ENCODE measurements at regions not wholly inside any gene's neighbourhood (a gene's known extent, or its start where the extent isn't known, plus 50 kb on each side); places are given as distances from the start of the nearest gene placed in this dataset.

GRCh38 chr1:219374046-219374566 lies 200.4 kb downstream of the LYPLAL1 start:
- H3K9me3 Mint-ChIP-seq = no peaks in the 10 kb centered on the region
- CTCF ChIA-PET = interaction anchor here (3.3 kb wide), 1 partner anchor 12 kb away, joined by 19 read pairs; no protein-coding TSS in a partner anchor
- ATAC-seq = no peak
- POLR2A ChIA-PET = no interaction called here
- H3K27me3 Mint-ChIP-seq (ENCODE audit: low read depth) = no peaks in the 10 kb centered on the region
- TF ChIP-seq, protein P1, sequence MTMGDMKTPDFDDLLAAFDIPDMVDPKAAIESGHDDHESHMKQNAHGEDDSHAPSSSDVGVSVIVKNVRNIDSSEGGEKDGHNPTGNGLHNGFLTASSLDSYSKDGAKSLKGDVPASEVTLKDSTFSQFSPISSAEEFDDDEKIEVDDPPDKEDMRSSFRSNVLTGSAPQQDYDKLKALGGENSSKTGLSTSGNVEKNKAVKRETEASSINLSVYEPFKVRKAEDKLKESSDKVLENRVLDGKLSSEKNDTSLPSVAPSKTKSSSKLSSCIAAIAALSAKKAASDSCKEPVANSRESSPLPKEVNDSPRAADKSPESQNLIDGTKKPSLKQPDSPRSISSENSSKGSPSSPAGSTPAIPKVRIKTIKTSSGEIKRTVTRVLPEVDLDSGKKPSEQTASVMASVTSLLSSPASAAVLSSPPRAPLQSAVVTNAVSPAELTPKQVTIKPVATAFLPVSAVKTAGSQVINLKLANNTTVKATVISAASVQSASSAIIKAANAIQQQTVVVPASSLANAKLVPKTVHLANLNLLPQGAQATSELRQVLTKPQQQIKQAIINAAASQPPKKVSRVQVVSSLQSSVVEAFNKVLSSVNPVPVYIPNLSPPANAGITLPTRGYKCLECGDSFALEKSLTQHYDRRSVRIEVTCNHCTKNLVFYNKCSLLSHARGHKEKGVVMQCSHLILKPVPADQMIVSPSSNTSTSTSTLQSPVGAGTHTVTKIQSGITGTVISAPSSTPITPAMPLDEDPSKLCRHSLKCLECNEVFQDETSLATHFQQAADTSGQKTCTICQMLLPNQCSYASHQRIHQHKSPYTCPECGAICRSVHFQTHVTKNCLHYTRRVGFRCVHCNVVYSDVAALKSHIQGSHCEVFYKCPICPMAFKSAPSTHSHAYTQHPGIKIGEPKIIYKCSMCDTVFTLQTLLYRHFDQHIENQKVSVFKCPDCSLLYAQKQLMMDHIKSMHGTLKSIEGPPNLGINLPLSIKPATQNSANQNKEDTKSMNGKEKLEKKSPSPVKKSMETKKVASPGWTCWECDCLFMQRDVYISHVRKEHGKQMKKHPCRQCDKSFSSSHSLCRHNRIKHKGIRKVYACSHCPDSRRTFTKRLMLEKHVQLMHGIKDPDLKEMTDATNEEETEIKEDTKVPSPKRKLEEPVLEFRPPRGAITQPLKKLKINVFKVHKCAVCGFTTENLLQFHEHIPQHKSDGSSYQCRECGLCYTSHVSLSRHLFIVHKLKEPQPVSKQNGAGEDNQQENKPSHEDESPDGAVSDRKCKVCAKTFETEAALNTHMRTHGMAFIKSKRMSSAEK (CRISPR knock-in tag; IDR thresholded peaks at IDR 0.05; ENCODE audit: borderline replicate concordance) = no peak
- TF ChIP-seq, protein P2, sequence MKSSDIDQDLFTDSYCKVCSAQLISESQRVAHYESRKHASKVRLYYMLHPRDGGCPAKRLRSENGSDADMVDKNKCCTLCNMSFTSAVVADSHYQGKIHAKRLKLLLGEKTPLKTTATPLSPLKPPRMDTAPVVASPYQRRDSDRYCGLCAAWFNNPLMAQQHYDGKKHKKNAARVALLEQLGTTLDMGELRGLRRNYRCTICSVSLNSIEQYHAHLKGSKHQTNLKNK (CRISPR knock-in tag; IDR thresholded peaks at IDR 0.05) = no peak
- TF ChIP-seq MXD4 (CRISPR knock-in tag; IDR thresholded peaks at IDR 0.05; ENCODE audit: borderline replicate concordance) = no peak
- TF ChIP-seq, protein P3, sequence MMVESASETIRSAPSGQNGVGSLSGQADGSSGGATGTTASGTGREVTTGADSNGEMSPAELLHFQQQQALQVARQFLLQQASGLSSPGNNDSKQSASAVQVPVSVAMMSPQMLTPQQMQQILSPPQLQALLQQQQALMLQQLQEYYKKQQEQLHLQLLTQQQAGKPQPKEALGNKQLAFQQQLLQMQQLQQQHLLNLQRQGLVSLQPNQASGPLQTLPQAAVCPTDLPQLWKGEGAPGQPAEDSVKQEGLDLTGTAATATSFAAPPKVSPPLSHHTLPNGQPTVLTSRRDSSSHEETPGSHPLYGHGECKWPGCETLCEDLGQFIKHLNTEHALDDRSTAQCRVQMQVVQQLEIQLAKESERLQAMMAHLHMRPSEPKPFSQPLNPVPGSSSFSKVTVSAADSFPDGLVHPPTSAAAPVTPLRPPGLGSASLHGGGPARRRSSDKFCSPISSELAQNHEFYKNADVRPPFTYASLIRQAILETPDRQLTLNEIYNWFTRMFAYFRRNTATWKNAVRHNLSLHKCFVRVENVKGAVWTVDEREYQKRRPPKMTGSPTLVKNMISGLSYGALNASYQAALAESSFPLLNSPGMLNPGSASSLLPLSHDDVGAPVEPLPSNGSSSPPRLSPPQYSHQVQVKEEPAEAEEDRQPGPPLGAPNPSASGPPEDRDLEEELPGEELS (CRISPR knock-in tag; IDR thresholded peaks at IDR 0.05) = no peak
- TF ChIP-seq ATF2 (CRISPR knock-in tag; IDR thresholded peaks at IDR 0.05; ENCODE audit: borderline replicate concordance, low read depth) = no peak
- no peak for TF ChIP-seq ZNF281 (CRISPR knock-in tag; IDR thresholded peaks at IDR 0.05)
- no peak for TF ChIP-seq CBFB (CRISPR knock-in tag; IDR thresholded peaks at IDR 0.05; ENCODE audit: low read depth)
- H3K4me1 Mint-ChIP-seq = peaks cover 16% of the 10 kb centered on the region
- DNase-seq (ENCODE audit: low spot score) = no peak
- H3K36me3 Mint-ChIP-seq = no peaks in the 10 kb centered on the region
- no peak overlapping the region for H3K4me3 Mint-ChIP-seq
- H3K27ac Mint-ChIP-seq = no peak overlapping the region

DNA sequence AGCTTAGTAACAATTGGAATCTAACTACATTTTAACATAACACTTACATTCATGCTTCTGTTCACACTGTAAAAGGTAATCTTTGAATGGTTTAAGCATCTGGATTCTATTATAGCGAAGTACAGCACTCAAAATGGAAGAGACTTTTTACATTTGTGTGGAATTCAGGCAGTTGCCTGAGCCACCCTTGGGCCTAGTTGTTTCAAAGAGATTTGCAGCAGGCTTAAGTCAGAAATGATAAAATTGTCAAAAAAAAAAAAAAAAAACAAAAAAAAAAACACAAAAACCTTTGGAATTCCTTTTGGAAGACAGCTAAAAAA lies 199.9 kb downstream of the LYPLAL1 start:
- Mint-ChIP-seq H3K36me3 (no peaks in the 10 kb centered on the region), H3K4me3 (no peak overlapping the region), H3K4me1 (peaks cover 16% of the 10 kb centered on the region), H3K9me3 (no peaks in the 10 kb centered on the region), H3K27ac (no peak overlapping the region), H3K27me3 (ENCODE audit: low read depth) (no peaks in the 10 kb centered on the region)
- ChIA-PET CTCF (interaction anchor here (3.3 kb wide), 1 partner anchor 12 kb away, joined by 19 read pairs; no protein-coding TSS in a partner anchor), POLR2A (no interaction called here)
- DNase-seq (ENCODE audit: low spot score) (no peak), ATAC-seq (no peak)
- no peak for TF ChIP-seq MLX (CRISPR knock-in tag; IDR thresholded peaks at IDR 0.05)
- no peak for TF ChIP-seq ZNF263 (CRISPR knock-in tag; IDR thresholded peaks at IDR 0.05; ENCODE audit: low read depth)
- no peak for TF ChIP-seq SMAD4 (CRISPR knock-in tag; IDR thresholded peaks at IDR 0.05)
- TF ChIP-seq IRF1 (CRISPR knock-in tag; IDR thresholded peaks at IDR 0.05) = no peak
- TF ChIP-seq USF1 (CRISPR knock-in tag; IDR thresholded peaks at IDR 0.05) = no peak
- no peak for TF ChIP-seq ZNF121 (CRISPR knock-in tag; IDR thresholded peaks at IDR 0.05)
- TF ChIP-seq, protein P2 (CRISPR knock-in tag; IDR thresholded peaks at IDR 0.05) = no peak
- no peak for TF ChIP-seq JUN (CRISPR knock-in tag; IDR thresholded peaks at IDR 0.05)
- no peak for TF ChIP-seq GRHL2 (CRISPR knock-in tag; IDR thresholded peaks at IDR 0.05; ENCODE audit: insufficient replicate concordance, severe bottlenecking)
- TF ChIP-seq ETV6 (CRISPR knock-in tag; IDR thresholded peaks at IDR 0.05) = no peak
- TF ChIP-seq, protein P4, sequence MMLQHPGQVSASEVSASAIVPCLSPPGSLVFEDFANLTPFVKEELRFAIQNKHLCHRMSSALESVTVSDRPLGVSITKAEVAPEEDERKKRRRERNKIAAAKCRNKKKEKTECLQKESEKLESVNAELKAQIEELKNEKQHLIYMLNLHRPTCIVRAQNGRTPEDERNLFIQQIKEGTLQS (CRISPR knock-in tag; conservative IDR thresholded peaks at IDR 0.05) = no peak
- no peak for TF ChIP-seq MYBL2 (CRISPR knock-in tag; IDR thresholded peaks at IDR 0.05)
- TF ChIP-seq SOX15 (CRISPR knock-in tag; IDR thresholded peaks at IDR 0.05) = no peak
- no peak for TF ChIP-seq SP1 (CRISPR knock-in tag; conservative IDR thresholded peaks at IDR 0.05)
- TF ChIP-seq ZNF416 (CRISPR knock-in tag; IDR thresholded peaks at IDR 0.05) = no peak
